ENCODE measurements at regions not wholly inside any gene's neighbourhood (a gene's known extent, or its start where the extent isn't known, plus 50 kb on each side); places are given as distances from the start of the nearest gene placed in this dataset.
"Not testable (repeated sequence)": the region's sequence is repeated elsewhere in the genome, so short reads cannot be mapped to it uniquely, and the experiment has no call there.

GRCh38 chr6:15184441-15184861 is 61.4 kb upstream of the JARID2 start:
- Mint-ChIP-seq H3K9me3 (ENCODE audit: low read depth, unreplicated experiment) (no peaks in the 10 kb centered on the region), H3K4me3 (ENCODE audit: low read depth, unreplicated experiment) (no peak overlapping the region), H3K27me3 (ENCODE audit: unreplicated experiment) (no peaks in the 10 kb centered on the region), H3K27ac (ENCODE audit: unreplicated experiment) (no peak overlapping the region), H3K4me1 (ENCODE audit: low read depth, unreplicated experiment) (no peaks in the 10 kb centered on the region), H3K36me3 (ENCODE audit: insufficient read depth, unreplicated experiment) (no peaks in the 10 kb centered on the region)
- CTCF ChIA-PET, result interaction anchor here (0.6 to 1.0 kb wide), 3 partner anchors 14 to 250 kb away, joined by 3 to 11 read pairs (median 5); no protein-coding TSS in a partner anchor
- no peak for DNase-seq
- TF ChIP-seq CTCF (IDR thresholded peaks at IDR 0.05; ENCODE audit: unreplicated experiment), result no peak
- BruUV-seq (replicated peaks), result no TSS peak
- intact Hi-C loops (cut with micrococcal nuclease; ENCODE audit: unreplicated experiment), result no loop called here

GRCh38 chr6:15185111-15185510 is 60.8 kb upstream of the JARID2 start:
- intact Hi-C loops (cut with micrococcal nuclease; ENCODE audit: unreplicated experiment); DNase-seq; H3K27ac Mint-ChIP-seq (ENCODE audit: unreplicated experiment); H3K9me3 Mint-ChIP-seq (ENCODE audit: low read depth, unreplicated experiment); BruUV-seq (replicated peaks); H3K36me3 Mint-ChIP-seq (ENCODE audit: insufficient read depth, unreplicated experiment); H3K27me3 Mint-ChIP-seq (ENCODE audit: unreplicated experiment); H3K4me3 Mint-ChIP-seq (ENCODE audit: low read depth, unreplicated experiment); H3K4me1 Mint-ChIP-seq (ENCODE audit: low read depth, unreplicated experiment): not testable (repeated sequence)
- CTCF ChIA-PET, result interaction anchor here (0.6 to 1.0 kb wide), 4 partner anchors 8 to 249 kb away, joined by 3 to 11 read pairs (median 6); no protein-coding TSS in a partner anchor

GRCh38 chr6:15193451-15193850 is 52.4 kb upstream of the JARID2 start:
- intact Hi-C loops (cut with micrococcal nuclease; ENCODE audit: unreplicated experiment); DNase-seq: not testable (repeated sequence)

GRCh38 chr6:15194453-15194852 is 51.4 kb upstream of the JARID2 start:
- H3K4me1 Mint-ChIP-seq (ENCODE audit: low read depth, unreplicated experiment), result no peaks in the 10 kb centered on the region
- no peak overlapping the region for H3K27ac Mint-ChIP-seq (ENCODE audit: unreplicated experiment)
- no TSS peak for BruUV-seq (replicated peaks)
- no peak overlapping the region for H3K4me3 Mint-ChIP-seq (ENCODE audit: low read depth, unreplicated experiment)
- TF ChIP-seq CTCF (IDR thresholded peaks at IDR 0.05; ENCODE audit: unreplicated experiment), result no peak
- H3K9me3 Mint-ChIP-seq (ENCODE audit: low read depth, unreplicated experiment), result no peaks in the 10 kb centered on the region
- DNase-seq, result no peak
- H3K27me3 Mint-ChIP-seq (ENCODE audit: unreplicated experiment), result no peaks in the 10 kb centered on the region
- CTCF ChIA-PET, result no interaction called here
- H3K36me3 Mint-ChIP-seq (ENCODE audit: insufficient read depth, unreplicated experiment), result no peaks in the 10 kb centered on the region
- intact Hi-C loops (cut with micrococcal nuclease; ENCODE audit: unreplicated experiment), result no loop called here

More at GRCh38 chr6:15193451-15193850, 52.4 kb upstream of the JARID2 start:
- H3K27me3 Mint-ChIP-seq (ENCODE audit: unreplicated experiment); H3K4me3 Mint-ChIP-seq (ENCODE audit: low read depth, unreplicated experiment); H3K27ac Mint-ChIP-seq (ENCODE audit: unreplicated experiment); H3K4me1 Mint-ChIP-seq (ENCODE audit: low read depth, unreplicated experiment); H3K36me3 Mint-ChIP-seq (ENCODE audit: insufficient read depth, unreplicated experiment); BruUV-seq (replicated peaks); H3K9me3 Mint-ChIP-seq (ENCODE audit: low read depth, unreplicated experiment): not testable (repeated sequence)
- CTCF ChIA-PET, result interaction anchor here (0.6 kb wide), 1 partner anchor 8 kb away, joined by 7 read pairs; no protein-coding TSS in a partner anchor
